HG03039 (cell line): ENCODE measurements at regions not wholly inside any gene's neighbourhood (a gene's known extent, or its start where the extent isn't known, plus 50 kb on each side); places are given as distances from the start of the nearest gene placed in this dataset.

Experiments
- ATAC-seq: cut with Tn5 transposase; IDR thresholded peaks from one replicate; pipeline ENCODE4 v1.9.1; 2021; ENCODE audit warnings: mild to moderate bottlenecking, moderate library complexity; ENCODE audit not compliant: unreplicated experiment

DNA sequence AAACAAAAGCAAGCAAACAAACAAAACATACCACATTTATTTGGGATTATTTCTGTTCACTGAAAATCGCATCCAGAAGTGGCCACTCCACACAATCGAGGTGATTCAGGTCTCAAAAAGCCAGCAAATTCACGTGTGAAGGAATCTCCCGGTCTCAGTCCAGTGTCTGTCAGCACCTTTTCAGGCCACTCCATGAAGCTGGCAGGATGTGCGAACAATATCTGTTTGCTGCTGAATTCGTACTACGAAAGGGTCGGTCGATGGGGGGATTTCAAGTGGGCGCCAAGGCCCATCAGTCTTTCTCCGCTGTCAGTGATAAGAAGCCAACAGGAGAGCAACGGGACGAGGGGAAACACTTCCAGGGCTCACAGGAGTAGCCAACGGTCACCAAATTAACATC lies 505.1 kb downstream of the IRX1 start:
- ATAC-seq, result no peak

DNA sequence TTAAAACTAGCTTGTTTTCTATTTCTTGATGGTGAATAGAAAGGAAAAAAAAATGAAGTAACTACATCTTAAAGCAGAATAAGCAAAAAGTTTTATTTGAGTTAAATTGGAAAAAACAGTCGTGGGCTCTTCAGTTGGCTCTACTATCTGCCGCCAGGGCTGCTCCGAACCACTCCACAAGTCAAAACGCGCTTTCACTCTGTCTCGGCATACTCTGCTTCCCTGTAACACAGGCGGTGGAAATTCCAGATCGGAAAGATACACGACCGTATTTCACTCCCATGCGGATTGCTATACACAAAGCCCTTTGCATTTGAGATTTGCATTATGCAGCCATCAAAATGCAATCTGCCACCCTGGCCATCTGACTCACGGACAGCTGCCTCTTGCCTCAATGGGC lies 505.6 kb downstream of the IRX1 start:
- no peak for ATAC-seq

DNA sequence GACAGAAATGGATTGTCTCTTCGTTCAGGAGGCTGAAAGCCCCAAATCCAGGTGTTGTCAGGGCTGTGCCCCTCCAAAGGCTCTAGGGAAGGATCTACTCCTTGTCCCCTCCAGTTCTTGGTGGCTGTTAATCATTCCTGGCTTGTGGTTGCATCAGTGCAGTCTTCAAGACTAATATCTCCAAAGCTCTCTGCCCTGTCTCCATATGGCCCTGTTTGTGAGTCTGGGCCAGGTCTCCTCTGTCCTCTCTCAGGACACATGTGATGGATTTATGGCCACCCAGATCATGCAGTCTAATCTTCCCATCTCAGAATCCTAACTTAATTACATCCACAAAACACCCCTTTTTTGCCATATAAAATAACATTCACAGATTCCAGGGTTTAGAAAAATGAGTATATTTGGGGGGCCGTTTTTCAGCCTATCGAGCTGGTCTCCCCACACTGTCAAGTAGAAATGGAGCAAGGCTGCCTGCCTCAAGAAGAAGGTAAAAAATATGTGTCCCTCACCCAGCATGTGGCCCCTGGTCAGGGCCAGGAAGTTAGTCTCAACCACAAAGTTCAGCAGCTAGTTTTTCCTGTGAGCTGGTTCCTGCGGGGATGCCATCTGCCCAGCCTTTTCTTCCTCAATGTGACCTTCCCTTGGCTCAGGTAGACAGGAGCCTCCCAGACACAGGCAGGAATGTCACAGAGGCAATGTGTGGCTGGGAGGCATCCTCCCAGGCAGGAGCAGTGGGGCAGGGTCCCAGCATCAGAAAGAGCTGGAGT lies 509.4 kb downstream of the IRX1 start:
- no peak for ATAC-seq

DNA sequence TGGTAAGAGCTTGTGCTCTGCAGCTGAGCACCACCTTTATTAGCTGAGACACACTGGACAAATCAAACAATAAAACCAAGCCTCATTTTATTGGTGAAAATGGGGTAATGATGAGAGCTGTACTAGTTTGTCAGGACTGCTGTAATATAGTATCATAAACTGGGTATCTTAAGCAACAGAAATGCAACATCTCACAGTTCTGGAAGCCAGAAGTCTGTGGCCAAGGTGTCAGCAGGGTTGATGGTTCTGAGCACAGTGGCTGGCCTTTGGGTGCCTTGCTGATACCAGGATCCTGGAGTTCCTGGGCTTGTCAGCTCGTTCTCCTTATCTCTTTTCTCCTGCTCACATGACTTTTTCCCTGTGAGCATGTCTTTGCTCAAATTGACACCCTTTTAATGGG lies 513.1 kb downstream of the IRX1 start:
- ATAC-seq, result no peak

DNA sequence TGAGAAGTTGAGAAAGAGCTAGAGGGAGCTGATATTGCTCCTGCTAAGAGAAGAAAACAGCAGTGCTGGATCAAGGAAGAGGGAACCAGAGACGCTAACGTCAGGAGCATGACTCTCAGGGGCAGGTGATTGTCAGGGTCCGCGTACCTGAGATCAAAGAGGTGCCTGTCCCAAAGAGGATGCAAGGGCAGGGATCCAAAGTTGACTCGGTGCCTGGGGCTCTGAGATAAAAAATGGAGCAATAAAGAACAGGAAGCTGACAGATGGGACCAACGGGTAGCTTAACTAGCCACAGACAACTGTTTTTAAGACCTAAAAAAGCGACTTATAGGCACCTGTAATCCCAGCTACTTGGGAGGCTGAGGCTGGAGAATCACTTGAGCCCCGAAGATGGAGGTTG lies 517.8 kb downstream of the IRX1 start:
- no peak for ATAC-seq

DNA sequence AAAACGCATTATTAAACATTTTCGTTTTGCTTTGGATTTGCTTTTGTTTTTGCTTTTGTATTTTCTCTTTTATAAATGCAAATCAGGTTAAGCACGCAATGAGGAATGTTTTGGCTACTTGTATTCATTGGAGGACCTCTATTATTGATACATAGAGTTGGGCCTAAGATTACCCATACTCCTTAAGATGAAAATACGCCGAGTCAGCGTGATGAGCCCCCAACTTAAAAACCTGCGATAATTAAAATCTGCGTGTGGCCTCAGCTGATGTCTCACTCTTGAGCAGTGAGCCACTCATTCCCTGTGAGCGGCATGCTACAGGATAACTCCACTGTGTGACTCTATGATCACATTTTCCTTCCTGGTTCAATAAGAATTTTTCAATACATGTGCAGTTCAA lies 518.3 kb downstream of the IRX1 start:
- no peak for ATAC-seq

DNA sequence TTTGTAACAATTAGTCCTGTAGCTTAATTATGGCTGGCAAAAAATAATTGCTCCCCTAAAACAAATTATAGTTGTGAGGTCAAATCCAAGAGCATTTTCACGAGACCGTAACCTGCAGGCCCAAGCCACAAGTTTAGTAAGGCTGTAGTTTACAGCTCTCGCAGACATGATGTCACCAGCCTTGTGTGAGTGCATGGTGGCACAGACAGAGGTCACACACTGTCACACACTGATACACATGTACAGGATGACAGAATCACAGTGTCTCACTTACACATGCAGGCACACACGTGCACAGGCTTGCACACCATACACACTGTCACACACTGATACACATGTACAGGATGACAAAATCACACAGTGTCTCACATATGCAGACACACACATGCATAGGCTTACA lies 518.8 kb downstream of the IRX1 start:
- ATAC-seq, result no peak

DNA sequence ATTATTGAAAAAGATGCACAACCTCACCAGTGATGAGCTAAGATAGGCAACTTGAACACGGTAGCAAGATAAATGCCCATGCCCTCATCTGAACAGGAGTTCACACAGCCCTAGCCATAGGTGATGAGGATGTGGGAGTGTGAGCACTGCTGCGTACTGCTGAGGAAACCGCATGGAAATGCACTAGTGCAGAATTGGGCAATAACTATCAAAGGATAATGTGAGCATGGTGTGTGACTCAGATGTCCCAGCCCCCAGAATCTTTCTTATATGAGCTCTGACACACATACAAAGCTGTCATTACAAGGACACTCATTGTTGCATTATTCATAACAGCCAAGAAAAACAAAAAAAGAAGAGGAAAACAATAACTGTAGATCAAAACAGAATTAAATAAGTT lies 521.2 kb downstream of the IRX1 start:
- no peak for ATAC-seq

DNA sequence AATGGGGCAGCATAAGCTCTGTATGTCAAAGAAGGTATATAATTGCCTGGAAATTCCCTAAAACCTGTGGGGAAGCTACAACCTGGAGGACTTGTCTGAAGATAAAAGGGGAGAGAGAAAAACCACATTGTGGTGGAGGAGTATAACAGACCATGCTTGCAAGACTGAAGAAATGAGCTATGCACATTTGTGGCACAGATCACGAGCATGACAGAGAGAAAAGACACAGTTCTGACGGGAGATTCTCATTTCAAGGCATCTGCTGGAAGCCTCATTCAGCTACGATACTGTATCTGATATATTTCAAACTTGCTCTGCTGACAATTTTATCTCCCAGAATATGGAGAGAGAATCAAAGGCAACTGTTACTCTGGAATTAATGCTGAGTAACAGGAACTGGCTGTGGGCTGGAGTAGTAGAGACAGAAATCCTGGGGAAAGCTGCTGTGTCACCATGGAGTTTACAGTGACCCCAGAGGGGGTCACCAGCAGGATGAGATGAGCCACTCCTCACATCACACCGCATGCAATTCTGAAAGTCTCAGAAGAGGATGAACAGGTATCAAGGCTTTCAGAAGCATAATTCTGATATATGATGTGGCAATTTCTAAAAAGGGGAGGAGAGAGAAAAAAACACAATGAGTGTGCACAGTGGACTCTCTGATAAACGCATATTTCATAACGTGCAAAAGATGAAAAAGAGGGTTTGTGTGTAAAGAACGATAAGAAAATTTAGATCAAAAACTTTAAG lies 528.8 kb downstream of the IRX1 start:
- no peak for ATAC-seq

DNA sequence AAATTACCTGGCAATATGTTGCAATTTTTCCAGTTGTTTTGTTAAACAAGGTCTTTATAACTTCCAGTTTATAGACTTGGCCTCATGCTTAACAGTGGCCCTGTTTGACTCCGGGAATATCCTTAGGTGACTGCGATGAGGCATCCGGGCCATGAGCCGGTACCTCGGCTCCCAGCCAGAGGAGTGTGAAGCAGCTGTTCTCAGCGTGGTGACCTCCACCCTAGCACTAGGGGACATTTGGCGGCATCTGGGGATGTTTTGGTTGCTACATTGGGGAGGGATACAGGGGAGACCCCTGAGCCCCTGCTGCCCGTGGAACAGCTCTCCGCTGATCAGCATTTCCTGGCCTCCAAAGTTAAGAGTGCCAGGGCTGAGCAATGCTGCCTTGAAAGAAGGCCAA lies 533.4 kb downstream of the IRX1 start:
- no peak for ATAC-seq

DNA sequence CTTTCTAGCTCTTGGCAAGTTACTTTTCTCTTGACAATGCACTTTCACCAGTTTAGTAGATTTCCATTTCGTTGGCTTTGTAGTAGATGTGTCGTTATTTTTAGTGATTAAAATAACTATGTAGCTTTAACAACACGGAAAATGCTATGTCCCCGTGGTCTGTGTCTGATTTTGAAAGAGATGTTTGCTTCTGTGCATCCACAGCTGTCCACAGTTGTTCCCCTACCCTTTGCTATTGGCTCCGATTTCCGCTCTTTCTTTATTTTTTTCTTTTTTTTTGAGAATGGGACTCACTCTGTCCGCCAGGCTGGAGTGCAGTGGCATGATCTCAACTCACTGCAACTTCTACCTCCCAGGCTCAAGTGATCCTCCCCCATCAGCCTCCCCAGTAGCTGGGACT lies 533.9 kb downstream of the IRX1 start:
- ATAC-seq, result no peak

DNA sequence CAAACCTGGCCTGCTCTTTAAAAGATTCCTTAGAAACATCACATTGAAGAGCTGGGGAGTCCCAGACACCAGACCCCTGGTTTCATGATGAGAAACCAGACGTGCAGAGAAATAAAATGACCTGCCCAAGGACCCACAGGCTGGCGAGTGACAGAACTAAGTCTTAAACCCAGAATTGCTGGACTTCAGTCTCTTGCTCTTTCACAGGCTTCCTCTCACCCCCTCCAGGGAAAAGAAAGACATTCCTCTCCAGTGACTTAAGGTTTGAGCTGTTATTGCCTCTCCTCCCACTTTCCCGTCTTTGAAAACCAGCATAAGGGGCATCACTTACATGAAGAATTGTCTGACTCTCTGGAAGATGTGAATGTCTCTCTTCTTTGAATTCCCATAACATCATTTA lies 535.2 kb downstream of the IRX1 start:
- ATAC-seq, result no peak

DNA sequence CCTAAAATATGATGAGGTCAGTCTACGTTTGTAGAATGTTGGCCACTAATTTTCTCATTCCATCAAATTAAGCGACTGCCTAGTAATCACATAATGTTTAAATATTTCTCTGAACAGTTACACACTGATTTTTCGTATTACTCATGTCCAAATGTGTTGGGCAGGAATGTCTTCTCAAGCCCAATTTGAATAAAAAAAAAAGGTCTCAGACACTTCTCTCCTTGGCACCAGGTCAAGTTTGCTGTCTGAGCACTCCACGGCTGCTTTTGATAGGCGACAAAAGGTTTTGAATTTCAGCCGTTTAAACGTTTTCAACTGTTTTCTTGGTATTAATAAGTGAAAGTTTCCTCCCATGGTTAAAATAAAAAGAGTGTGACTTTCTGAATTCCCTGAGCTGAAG lies 542.1 kb downstream of the IRX1 start:
- ATAC-seq, result no peak

DNA sequence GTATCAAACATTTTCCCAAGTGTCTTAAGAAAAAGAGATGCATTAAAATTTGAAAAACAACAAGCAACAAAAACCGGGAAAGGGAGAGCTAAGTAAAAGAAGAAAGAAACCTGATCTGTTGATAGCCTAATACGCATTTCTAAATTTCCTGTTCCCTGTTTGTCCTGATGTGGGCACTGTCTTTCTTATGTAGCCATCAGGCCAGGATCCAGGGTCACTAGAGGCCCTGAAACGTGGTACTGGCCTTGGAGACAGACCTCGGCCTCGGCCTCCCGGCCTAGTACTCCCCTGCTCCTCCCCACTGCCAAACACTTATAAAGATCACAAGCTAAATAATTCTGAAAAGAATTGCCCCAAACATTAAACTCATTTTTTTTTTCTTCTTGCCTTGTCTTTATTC lies 547.2 kb downstream of the IRX1 start:
- ATAC-seq, result no peak

DNA sequence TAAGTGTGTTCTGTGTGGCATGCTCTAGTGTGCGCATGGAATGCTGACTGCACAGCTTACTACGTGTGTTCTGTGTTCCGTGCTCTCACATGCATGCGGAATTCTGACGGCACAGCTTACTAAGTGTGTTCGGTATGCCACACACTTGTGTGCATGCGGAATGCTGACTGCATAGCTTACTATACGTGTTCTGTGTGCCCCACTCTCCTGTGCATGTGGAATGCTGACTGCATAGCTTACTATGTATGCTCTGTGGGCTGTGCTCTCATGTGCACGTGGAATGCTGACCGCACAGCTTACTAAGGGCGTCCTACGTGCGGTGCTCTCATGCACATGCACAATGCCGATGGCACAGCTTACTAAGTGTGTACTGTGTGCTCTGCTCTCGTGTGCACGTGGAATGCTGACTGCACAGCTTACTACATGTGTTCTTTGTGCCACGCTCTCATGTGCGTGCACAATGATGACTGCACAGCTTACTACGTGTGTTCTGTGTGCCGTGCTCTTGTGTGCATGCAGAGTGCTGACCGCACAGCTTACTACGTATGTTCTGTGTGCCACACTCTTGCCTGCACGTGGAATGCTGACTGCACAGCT lies 548.9 kb downstream of the IRX1 start:
- ATAC-seq, result no peak

DNA sequence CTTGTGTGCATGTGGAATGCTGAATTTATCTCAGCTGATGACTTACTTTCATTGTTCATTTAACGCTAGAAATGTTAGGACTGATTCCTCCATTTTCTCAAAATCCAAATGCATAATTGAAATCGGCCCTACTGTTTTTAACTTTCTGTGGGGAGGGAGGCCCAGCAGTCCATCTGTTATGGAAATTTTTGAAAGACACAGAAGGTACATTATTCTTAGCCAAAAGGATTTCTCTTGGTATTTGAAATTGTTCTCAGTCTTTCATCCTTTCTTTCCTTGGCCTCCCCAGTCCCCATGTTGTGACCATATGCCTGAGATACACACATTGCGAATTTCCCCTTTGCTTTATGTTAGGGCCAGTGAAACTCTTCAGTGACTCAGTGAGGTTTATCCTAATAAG lies 549.9 kb downstream of the IRX1 start:
- no peak for ATAC-seq

DNA sequence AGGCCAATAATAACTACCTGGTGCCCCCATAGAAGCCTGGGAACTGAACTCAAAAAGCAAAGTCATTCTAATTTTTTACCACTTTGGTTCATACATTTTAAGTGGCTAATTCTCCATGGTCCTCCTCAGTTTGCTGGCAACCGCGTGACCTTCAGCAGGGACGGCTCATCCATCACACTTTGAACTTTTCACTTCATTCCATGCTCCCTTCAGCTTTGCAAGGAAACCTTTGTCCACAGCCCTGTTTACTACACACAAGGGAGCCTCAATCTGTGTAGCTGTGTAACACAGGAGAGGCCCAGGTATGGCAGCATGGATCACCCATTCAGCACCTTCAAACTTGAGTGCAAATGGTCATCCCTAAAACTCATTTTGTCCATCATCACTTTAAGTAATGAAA lies 552.4 kb downstream of the IRX1 start:
- ATAC-seq, result no peak

DNA sequence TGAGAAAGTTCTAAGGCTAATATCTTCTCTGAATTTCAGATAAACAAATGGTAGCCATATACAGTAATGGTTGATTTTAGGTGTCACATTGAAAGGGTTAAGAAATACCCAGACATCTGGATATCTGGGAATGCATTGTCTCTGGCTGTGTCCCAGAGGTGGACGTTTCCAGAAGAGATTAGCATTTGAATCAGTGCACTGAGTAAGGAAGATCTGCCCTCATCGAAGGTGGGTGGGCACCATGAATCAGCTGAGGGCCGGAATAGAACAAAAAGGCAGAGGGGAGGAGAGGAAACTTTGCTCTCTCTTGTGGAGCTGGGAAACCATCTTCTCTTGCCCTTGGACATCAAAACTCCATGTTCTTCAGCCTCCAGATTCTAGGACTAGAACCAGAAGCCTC lies 554.4 kb downstream of the IRX1 start:
- no peak for ATAC-seq

DNA sequence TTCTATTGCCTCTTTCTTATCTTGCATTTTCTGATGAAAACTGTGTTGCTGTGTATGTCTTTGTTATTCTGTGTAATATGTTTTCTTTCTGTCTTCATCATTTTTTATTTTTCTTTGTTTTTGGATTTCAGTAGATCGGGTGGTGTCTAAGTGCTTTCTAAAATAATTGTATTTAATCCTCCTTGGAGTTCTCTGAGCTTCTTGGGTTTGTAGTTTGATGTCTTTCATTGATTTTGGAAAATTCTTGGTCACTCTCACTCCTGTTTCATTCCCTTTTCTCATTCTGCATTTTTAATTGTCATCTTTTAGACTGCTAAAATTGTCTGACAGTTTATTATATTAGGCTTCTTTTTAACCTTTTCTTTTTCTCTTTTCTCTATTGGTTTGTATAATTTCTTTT lies 560.5 kb downstream of the IRX1 start:
- no peak for ATAC-seq

DNA sequence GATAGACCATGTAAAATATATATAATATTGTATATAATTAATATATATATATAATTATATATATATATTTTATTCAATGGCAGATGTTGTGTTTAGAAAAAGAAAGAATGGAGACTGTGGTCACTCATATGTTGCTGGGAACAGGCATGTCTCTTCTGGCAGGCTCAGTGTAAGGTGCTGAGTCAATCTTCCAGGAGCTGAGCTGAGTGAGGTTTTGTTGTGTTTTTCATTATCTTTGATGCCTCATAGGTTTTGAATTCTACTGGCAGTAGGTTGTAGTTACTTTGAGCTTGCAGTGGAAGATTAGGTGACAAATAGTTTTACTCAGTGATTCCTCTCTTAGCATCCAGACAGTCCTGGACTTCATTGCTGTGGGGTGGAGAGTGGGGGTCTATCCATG lies 561.3 kb downstream of the IRX1 start:
- no peak for ATAC-seq

DNA sequence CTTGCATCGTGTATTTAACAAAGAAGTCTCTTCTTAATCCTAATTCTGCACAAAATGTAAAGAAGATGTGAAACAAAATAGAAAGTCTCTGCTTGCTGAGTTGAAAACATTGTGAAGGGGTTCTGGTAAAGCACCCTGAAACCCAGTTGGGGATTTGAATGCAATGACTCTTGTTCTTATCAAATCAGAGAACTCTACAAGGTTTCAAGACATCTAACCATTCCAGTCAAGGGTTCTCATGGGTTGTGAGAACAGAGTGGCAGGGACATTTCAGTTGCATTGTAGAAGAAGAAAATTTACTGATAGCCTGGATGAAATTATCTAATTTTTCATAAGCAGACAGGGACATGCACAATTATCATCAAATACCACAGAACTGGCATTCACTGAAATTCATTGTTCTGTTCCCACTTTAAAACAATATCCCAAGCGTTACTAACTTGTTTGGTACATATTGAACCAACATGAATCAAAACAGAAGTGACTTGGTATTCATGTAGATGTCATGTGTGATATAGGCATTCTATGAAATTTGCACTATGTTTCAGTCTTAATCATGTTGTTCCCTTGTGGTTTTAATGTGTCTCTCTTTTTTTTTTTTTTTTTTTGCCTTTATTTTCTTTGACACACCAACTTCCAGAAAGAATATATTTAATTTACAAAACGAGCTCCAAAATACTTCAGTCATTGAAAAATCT lies 563.3 kb downstream of the IRX1 start:
- no peak for ATAC-seq

DNA sequence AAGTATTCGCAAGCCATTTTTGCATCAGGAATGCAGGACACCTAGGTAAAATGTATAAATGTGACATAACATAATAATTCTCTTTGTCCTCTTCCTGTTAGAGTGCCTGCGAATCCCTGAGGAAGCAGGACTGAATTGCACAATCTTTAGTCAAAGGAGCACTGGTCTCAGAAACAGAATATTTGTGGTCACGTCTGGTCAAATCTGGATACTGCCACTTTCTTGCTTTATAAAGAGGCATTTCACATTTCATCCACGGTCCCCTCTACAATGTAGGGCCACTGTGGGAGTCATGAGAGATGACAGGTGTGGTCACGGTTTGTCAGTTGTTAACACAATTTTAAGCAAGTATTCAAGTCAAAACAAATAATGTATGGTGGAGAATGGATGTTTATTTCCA lies 564.0 kb downstream of the IRX1 start:
- no peak for ATAC-seq
